ENCODE measurements at regions not wholly inside any gene's neighbourhood (a gene's known extent, or its start where the extent isn't known, plus 50 kb on each side); places are given as distances from the start of the nearest gene placed in this dataset.

DNA sequence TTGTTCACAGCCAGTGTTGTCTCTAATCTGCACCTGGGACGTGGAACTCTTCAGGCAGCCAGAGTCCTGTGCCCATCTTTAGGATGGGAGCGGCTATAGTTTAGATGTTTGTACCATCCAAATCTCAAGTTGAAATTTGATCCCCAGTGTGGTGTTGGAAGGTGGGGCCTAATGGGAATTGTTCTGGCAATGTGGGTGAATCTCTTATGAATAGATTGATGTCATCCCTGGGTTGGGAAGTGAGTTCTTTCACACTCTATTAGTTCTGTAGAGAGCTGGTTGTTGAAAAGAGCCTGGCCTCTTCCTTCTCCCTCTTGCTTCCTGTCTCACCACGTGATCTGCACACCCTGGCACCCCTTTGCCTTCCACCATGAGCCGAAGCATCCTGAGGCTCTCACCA, 300.9 kb downstream of the TXNL1 start:
- intact Hi-C loops (cut with DNase I) = no loop called here
- H3K4me1 ChIP-seq = no peaks in the 10 kb centered on the region
- ATAC-seq = no peak
- TF ChIP-seq, protein P1, sequence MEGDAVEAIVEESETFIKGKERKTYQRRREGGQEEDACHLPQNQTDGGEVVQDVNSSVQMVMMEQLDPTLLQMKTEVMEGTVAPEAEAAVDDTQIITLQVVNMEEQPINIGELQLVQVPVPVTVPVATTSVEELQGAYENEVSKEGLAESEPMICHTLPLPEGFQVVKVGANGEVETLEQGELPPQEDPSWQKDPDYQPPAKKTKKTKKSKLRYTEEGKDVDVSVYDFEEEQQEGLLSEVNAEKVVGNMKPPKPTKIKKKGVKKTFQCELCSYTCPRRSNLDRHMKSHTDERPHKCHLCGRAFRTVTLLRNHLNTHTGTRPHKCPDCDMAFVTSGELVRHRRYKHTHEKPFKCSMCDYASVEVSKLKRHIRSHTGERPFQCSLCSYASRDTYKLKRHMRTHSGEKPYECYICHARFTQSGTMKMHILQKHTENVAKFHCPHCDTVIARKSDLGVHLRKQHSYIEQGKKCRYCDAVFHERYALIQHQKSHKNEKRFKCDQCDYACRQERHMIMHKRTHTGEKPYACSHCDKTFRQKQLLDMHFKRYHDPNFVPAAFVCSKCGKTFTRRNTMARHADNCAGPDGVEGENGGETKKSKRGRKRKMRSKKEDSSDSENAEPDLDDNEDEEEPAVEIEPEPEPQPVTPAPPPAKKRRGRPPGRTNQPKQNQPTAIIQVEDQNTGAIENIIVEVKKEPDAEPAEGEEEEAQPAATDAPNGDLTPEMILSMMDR (IDR thresholded peaks at IDR 0.05) = no peak
- no peak for DNase-seq
- no peaks in the 10 kb centered on the region for H3K36me3 ChIP-seq
- H3K27ac ChIP-seq = no peak overlapping the region
- H3K9me3 ChIP-seq = no peaks in the 10 kb centered on the region
- no peak overlapping the region for H3K4me3 ChIP-seq
- no peaks in the 10 kb centered on the region for H3K27me3 ChIP-seq

DNA sequence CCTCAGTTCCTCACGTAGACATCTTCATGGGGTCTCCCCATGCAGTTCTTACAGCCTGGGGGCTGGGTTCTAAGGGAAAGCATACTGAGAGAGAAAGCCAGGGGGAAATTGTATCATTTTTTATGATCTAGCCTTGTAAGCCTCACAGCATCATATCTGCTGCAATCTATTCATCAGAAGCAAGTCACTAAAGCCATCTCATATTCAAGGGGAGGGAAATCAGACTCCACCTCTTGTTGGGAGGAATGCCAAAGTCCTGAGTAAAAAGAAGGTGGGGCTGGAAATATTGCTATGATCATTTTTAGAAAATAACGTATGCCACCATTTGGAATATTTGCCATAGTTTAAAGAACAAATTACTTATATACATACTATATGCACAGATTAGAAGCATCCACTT, 304.6 kb downstream of the TXNL1 start:
- no peak overlapping the region for H3K27ac ChIP-seq
- intact Hi-C loops (cut with DNase I) = no loop called here
- H3K4me1 ChIP-seq = no peaks in the 10 kb centered on the region
- DNase-seq (no peak), ATAC-seq (no peak)
- no peaks in the 10 kb centered on the region for H3K9me3 ChIP-seq
- H3K4me3 ChIP-seq = no peak overlapping the region
- no peaks in the 10 kb centered on the region for H3K27me3 ChIP-seq
- TF ChIP-seq, protein P1 (IDR thresholded peaks at IDR 0.05) = no peak
- no peaks in the 10 kb centered on the region for H3K36me3 ChIP-seq

DNA sequence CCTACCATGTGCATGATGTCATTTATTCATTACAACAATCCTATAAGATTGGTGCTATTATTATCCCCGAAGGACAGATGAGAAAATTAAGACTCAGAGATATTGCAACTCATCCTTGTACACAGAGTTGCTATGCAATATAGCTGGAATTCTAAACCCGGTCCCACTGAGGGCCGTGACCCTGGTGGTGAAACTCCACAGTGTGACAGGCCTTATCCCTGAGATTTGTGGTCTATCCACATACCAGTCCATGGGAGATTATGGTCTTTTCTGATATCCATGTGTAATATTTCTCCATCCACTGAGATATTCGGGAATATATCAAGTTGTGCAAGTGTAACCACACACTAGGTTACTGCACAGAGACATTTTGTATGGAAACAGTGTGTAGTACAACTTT, 305.2 kb downstream of the TXNL1 start:
- TF ChIP-seq, protein P1 (IDR thresholded peaks at IDR 0.05) = no peak
- Histone ChIP-seq H3K9me3 (no peaks in the 10 kb centered on the region), H3K27ac (no peak overlapping the region), H3K4me3 (no peak overlapping the region), H3K27me3 (no peaks in the 10 kb centered on the region), H3K36me3 (no peaks in the 10 kb centered on the region), H3K4me1 (no peaks in the 10 kb centered on the region)
- no peak for ATAC-seq
- intact Hi-C loops (cut with DNase I) = no loop called here
- no peak for DNase-seq

DNA sequence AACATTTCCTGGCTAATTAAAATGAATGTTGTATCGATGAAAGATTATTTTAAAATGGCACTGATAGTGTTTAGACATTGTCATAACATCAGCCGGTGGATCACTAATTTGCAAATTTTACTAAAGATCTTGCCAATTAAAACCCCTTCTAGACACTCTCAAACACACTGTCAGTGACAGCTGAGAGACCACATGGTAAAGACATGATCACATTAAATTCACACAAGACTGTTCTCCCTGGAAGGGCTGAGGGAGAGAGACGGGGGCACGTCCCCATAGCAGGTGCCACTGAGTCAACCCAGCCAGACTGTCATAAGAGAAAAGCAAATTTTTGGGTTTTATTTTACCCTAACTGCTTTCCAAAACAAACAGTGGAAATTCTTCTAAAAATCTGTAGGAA, 306.0 kb downstream of the TXNL1 start:
- TF ChIP-seq, protein P1 (IDR thresholded peaks at IDR 0.05) = no peak
- no peak for ATAC-seq
- no peak for DNase-seq
- H3K4me1 ChIP-seq = no peaks in the 10 kb centered on the region
- H3K4me3 ChIP-seq = no peak overlapping the region
- intact Hi-C loops (cut with DNase I) = no loop called here
- H3K27ac ChIP-seq = no peak overlapping the region
- no peaks in the 10 kb centered on the region for H3K27me3 ChIP-seq
- no peaks in the 10 kb centered on the region for H3K36me3 ChIP-seq
- H3K9me3 ChIP-seq = no peaks in the 10 kb centered on the region

DNA sequence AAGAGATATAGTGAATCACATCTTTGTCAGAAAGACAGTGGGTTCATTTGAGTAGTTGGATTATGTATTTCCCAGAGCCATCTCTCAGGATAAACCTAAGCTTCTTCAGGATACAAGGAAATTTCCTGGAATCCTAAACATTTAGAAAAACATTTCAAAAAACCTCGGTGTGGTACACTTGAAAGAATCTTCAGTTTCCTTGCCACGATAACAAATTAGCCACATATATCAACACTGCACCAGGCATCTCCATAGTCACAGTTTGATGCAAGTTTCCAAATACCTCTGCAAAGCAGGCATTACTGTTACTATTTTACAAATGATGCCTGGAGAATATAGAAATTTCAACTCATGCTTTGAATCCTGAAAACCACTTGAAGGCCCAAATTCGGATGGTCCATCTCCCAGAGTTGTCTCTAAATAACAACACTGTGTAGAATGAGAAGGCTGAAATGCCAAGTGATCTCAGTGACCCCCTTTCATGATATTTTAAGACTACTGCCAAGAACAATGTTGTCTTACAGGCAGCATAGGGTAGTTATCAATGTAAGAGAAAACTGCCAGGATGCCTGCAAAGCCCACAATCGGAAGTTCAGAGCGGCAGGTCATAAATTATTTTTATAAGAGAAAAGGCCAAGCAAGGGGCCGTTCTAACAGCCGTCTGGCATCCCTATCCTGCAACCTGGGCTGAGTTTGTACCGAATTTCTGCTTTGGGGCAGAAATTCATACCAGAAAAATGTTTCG, 307.9 kb downstream of the TXNL1 start:
- H3K4me1 ChIP-seq = peaks cover 0 to 4% of the 10 kb centered on the region in 2 donors
- intact Hi-C loops (cut with DNase I) = no loop called here
- DNase-seq = no peak
- TF ChIP-seq, protein P1 (IDR thresholded peaks at IDR 0.05) = no peak
- no peaks in the 10 kb centered on the region for H3K36me3 ChIP-seq
- no peak for ATAC-seq
- H3K9me3 ChIP-seq = no peaks in the 10 kb centered on the region
- H3K4me3 ChIP-seq = no peak overlapping the region
- H3K27me3 ChIP-seq = no peaks in the 10 kb centered on the region
- no peak overlapping the region for H3K27ac ChIP-seq
